ENCODE measurements at regions not wholly inside any gene's neighbourhood (a gene's known extent, or its start where the extent isn't known, plus 50 kb on each side); places are given as distances from the start of the nearest gene placed in this dataset.

GRCh38 chr17:73724341-73724740, 80.1 kb upstream of the SDK2 start:
- DNase-seq (ENCODE audit: low read depth in 2 of 2) = no peak

- DNase-seq (ENCODE audit: low read depth in 2 of 2) = no peak
These were observed 80.7 kb upstream of the SDK2 start for GRCh38 chr17:73724990-73725389.

- DNase-seq (ENCODE audit: low read depth in 2 of 2) = no peak
These were observed 81.7 kb upstream of the SDK2 start for GRCh38 chr17:73725794-73726515.

- no peak for DNase-seq (ENCODE audit: low read depth in 2 of 2)
These were observed 83.7 kb upstream of the SDK2 start for GRCh38 chr17:73727941-73728340.

GRCh38 chr17:73729101-73729500, 84.9 kb upstream of the SDK2 start:
- no peak for DNase-seq (ENCODE audit: low read depth in 2 of 2)

- no peak for DNase-seq (ENCODE audit: low read depth in 2 of 2)
These were observed 87.5 kb upstream of the SDK2 start for GRCh38 chr17:73731733-73732132.

GRCh38 chr17:73733517-73733916, 89.3 kb upstream of the SDK2 start:
- no peak for DNase-seq (ENCODE audit: low read depth in 2 of 2)

GRCh38 chr17:73735245-73735644, 91.0 kb upstream of the SDK2 start:
- no peak for DNase-seq (ENCODE audit: low read depth in 2 of 2)

GRCh38 chr17:73738751-73739575, 94.7 kb upstream of the SDK2 start:
- no peak for DNase-seq (ENCODE audit: low read depth in 2 of 2)

- DNase-seq (ENCODE audit: low read depth in 2 of 2) = no peak
These were observed 96.1 kb upstream of the SDK2 start for GRCh38 chr17:73740370-73740769.

GRCh38 chr17:73742948-73743381, 98.7 kb upstream of the SDK2 start:
- no peak for DNase-seq (ENCODE audit: low read depth in 2 of 2)

- DNase-seq (ENCODE audit: low read depth in 2 of 2) = no peak
These were observed 99.4 kb upstream of the SDK2 start for GRCh38 chr17:73743518-73744201.

- no peak for DNase-seq (ENCODE audit: low read depth in 2 of 2)
These were observed 100.2 kb upstream of the SDK2 start for GRCh38 chr17:73744411-73744810.

GRCh38 chr17:73746314-73747073, 102.2 kb upstream of the SDK2 start:
- no peak for DNase-seq (ENCODE audit: low read depth in 2 of 2)

GRCh38 chr17:73747221-73748002, 103.2 kb upstream of the SDK2 start:
- no peak for DNase-seq (ENCODE audit: low read depth in 2 of 2)

GRCh38 chr17:73748508-73748907, 104.3 kb upstream of the SDK2 start:
- no peak for DNase-seq (ENCODE audit: low read depth in 2 of 2)

- no peak for DNase-seq (ENCODE audit: low read depth in 2 of 2)
These were observed 105.1 kb upstream of the SDK2 start for GRCh38 chr17:73749337-73749823.

GRCh38 chr17:73749928-73750605, 105.8 kb upstream of the SDK2 start:
- no peak for DNase-seq (ENCODE audit: low read depth in 2 of 2)

GRCh38 chr17:73750975-73751374, 106.7 kb upstream of the SDK2 start:
- DNase-seq (ENCODE audit: low read depth in 2 of 2) = no peak
